HUES6 (cell line): ENCODE measurements at regions not wholly inside any gene's neighbourhood (a gene's known extent, or its start where the extent isn't known, plus 50 kb on each side); places are given as distances from the start of the nearest gene placed in this dataset.

Experiments
- H3K27ac ChIP-seq: 2 replicates; pipeline ENCODE4 v1.7.0; 2013; ENCODE audit warnings: low read depth, mild to moderate bottlenecking, low read length, inconsistent platforms
- H3K27me3 ChIP-seq: 2 replicates; pipeline ENCODE4 v1.6.1; 2013; ENCODE audit warnings: low read length; ENCODE audit not compliant: control insufficient read depth, insufficient read depth
- H3K36me3 ChIP-seq: 2 replicates; pipeline ENCODE4 v1.6.1; 2013; ENCODE audit warnings: low read length; ENCODE audit not compliant: control insufficient read depth, insufficient read depth
- H3K4me1 ChIP-seq: 2 replicates; pipeline ENCODE4 v1.6.1; 2013; ENCODE audit warnings: low read length; ENCODE audit not compliant: control insufficient read depth, insufficient read depth
- H3K4me3 ChIP-seq: 2 replicates; pipeline ENCODE4 v1.5.1; 2013; ENCODE audit warnings: low read depth, low read length
- H3K9ac ChIP-seq: one replicate; pipeline ENCODE4 v1.6.1; 2013; ENCODE audit warnings: mild to moderate bottlenecking, low read length
- H3K9me3 ChIP-seq: 2 replicates; pipeline ENCODE4 v1.6.1; 2013; ENCODE audit warnings: low read depth, low read length; ENCODE audit not compliant: control insufficient read depth, insufficient read depth

DNA sequence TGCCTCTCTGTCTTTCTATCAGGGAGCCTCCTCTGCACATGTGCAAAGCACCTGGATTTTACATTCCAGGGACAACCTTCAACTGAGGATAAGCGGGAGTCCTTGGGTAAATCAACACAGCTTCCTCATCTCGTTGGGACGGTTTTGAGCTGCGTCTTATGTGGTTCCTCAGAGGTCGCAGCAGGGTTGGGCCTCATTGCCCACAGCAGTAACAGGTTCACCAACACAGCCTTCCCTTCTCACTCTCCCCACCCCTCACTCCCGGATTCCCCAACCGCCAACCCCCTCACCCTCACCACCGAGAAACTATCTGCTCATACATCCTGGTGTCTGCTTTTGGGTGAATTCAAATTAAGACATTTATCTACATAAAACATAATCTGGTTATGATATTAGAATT lies 155.8 kb upstream of the GGTLC1 start:
- H3K4me3 ChIP-seq: no peak overlapping the region
- H3K9me3 ChIP-seq: peaks cover 10% of the 10 kb centered on the region; the same call in 1 of the 2 replicates
- no peak overlapping the region for H3K9ac ChIP-seq
- no peaks in the 10 kb centered on the region for H3K27me3 ChIP-seq
- H3K36me3 ChIP-seq: no peaks in the 10 kb centered on the region
- H3K27ac ChIP-seq: no peak overlapping the region
- H3K4me1 ChIP-seq: no peaks in the 10 kb centered on the region

DNA sequence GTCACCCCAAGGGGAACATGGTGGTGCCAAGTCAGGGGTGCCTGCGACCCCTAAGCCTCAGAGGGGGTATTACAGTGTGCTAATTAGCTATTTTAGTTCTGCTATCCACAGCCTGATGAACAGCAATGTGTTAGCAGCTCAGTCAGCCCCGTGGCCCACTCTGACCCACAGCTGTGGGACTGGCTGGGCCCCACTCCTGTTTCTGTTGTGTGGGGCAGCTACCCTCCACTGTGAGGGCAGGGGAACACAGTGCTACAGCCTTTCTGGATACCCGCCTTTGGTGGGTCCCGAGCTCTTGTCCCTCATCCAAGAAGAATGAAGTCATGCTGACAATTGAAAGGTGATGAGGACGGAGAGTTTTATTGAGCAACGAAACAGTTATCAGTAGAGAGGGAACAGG lies 152.5 kb upstream of the GGTLC1 start:
- no peak overlapping the region for H3K9ac ChIP-seq
- H3K4me1 ChIP-seq: 0 out of 2 replicates have a peak, but pooled peaks cover 3% of the 10 kb centered on the region
- H3K27me3 ChIP-seq: no peaks in the 10 kb centered on the region
- no peak overlapping the region for H3K4me3 ChIP-seq
- no peak overlapping the region for H3K27ac ChIP-seq
- peaks cover 10% of the 10 kb centered on the region; the same call in 1 of the 2 replicates for H3K9me3 ChIP-seq
- no peaks in the 10 kb centered on the region for H3K36me3 ChIP-seq

DNA sequence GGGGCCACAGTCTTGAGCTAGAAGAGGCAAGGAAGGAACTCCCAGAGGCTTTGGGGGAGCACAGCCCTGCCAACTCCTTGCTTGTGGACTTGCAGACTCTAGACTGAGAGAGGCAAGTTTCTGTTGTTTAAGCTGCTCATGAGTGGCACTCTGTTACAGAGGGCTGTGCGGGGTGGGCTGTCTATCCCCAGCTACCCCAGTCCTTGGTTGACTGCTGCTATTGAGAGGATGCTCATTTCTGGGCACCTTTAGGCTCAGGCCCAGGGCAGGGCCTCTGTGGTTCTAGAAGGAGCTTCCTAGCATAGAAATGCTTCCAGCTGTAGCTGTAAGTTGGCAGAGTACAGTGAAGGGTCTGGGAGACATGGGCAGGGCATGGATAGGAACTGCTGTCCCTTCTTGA lies 151.3 kb upstream of the GGTLC1 start:
- Histone ChIP-seq H3K36me3 (no peaks in the 10 kb centered on the region), H3K27me3 (no peaks in the 10 kb centered on the region), H3K9me3 (peaks cover 10% of the 10 kb centered on the region; the same call in 1 of the 2 replicates), H3K4me3 (no peak overlapping the region), H3K9ac (no peak overlapping the region), H3K4me1 (0 out of 2 replicates have a peak, but pooled peaks cover 3% of the 10 kb centered on the region), H3K27ac (no peak overlapping the region)

DNA sequence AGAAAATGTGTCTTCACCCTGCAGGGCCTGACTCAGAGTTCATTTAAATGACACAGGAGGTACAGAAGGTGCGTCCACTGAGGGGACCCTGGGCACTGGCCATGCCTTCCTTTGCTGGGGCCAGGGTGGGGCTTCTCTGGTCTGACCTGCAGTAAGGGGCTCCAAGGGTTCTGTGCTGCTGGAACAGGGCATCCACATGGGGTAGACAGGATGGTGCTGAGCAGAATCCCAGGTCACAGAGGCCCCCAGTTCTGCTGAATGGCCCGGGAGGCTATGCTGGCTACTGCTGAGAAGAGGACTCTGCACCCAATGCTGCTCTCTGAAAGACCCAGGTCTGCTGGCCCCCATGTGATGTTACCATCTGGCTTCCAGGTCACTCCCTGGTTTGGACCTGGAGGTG lies 150.4 kb upstream of the GGTLC1 start:
- Histone ChIP-seq H3K27me3 (no peaks in the 10 kb centered on the region), H3K9me3 (peaks cover 10% of the 10 kb centered on the region; the same call in 1 of the 2 replicates), H3K4me3 (no peak overlapping the region), H3K27ac (no peak overlapping the region), H3K4me1 (peaks cover 7% of the 10 kb centered on the region; the same call in 1 of the 2 replicates), H3K9ac (no peak overlapping the region), H3K36me3 (no peaks in the 10 kb centered on the region)

DNA sequence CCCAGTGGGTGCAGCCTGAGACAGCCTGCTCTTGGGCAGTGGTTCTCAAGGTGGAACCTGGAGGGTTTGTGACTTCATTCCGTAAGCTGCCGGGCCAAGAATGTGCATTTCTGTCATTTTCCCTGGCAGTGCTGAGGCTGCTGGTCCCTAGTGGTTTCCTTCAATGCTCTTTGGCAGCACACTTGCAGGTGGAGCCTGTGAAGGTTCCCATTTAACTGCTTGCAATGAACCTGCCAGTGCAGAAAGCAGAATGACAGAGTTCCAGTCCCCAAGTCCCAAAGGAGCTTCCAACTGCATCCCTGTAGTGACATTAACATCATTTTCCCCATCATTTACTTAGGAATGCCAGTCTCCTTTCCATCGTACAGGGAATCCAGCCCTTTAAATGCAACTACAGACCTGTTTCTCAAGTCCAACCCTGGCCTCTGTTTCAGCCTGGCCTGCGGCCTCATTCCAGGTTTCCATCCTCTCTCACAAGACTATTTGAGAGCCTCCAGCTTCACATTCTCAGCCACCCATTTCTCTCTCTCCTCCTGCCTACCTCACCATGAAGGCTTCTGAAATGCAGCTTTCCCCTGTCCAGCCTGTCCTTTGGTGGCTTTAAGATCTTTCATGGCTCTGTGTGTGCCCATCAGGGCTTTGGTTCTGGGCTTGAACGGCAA lies 149.7 kb upstream of the GGTLC1 start:
- H3K9me3 ChIP-seq: peaks cover 10% of the 10 kb centered on the region; the same call in 1 of the 2 replicates
- peaks cover 7% of the 10 kb centered on the region; the same call in 1 of the 2 replicates for H3K4me1 ChIP-seq
- H3K27me3 ChIP-seq: no peaks in the 10 kb centered on the region
- H3K36me3 ChIP-seq: no peaks in the 10 kb centered on the region
- H3K27ac ChIP-seq: no peak overlapping the region
- no peak overlapping the region for H3K9ac ChIP-seq
- no peak overlapping the region for H3K4me3 ChIP-seq

DNA sequence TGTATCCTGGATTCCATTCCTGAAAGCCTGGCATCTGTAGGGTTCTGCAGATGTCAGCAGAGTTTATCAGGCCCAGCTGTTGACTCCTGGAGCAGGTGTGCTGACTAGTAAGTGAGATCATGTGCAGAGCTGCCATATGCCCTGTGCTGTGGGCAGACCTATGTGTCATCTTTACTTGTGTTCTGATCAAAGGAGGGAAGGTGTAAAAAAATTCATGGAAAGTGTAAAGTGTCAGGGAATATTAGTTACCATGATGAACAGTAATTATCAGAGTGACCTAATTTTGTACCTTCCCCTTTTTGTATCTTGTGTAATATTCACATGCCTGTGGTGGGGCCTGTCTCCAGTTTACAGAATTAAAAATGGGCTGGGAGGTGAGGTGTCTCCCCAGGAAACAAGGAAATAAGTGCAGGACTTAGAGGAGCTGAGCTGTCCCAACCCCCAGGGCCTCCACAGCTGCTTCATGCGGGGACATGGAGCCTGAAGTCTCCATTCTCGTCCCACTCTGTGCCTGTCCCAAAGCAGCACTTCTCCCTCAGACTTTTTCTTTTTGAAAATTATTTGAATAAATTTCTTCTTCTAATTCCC lies 148.2 kb upstream of the GGTLC1 start:
- Histone ChIP-seq H3K36me3 (no peaks in the 10 kb centered on the region), H3K9ac (no peak overlapping the region), H3K27ac (no peak overlapping the region), H3K9me3 (peaks cover 10% of the 10 kb centered on the region; the same call in 1 of the 2 replicates), H3K4me1 (peaks cover 10% of the 10 kb centered on the region; the same call in 1 of the 2 replicates), H3K4me3 (no peak overlapping the region), H3K27me3 (no peaks in the 10 kb centered on the region)

DNA sequence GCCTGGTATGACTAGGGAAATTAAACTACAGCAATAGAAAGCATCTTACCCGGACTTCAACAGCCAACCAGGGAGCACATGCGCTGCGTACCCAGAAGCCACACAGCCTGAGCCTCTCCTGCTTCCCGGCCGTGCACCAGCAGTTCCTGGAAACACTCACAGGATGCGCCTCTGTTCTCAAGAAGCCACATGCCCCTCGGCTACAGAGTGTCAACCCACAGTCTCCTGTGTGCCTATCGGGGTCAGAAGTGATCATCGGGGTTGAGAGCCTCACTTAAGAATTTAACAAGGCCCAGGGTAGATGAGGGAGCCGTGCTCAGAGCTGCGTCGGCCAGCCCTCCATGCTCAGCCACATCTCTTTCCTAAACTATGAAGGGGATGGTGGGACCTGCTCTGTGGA lies 147.2 kb upstream of the GGTLC1 start:
- Histone ChIP-seq H3K27me3 (no peaks in the 10 kb centered on the region), H3K4me3 (no peak overlapping the region), H3K4me1 (peaks cover 15% of the 10 kb centered on the region; the same call in 1 of the 2 replicates), H3K36me3 (no peaks in the 10 kb centered on the region), H3K9ac (no peak overlapping the region), H3K9me3 (peaks cover under 1% of the 10 kb centered on the region; the same call in 1 of the 2 replicates), H3K27ac (no peak overlapping the region)

DNA sequence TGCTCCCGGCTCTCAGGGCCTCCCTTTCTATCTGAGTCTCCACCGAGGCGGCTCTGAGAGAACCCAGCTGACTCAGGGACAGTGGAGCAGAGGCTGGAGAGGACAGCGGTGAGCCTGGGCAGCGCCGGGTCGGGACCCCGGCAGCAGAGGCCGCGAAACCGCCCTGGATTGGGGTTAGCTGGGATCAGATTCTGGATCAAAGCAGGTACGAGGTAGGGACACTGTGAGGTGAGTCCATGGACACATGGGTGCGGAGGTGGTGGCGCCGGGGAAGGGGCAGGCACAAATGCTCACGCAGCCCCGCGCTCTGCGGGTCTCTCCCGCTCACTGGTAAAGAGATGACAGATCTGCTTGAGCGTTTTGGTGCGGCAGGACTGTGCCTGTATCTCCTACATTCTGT lies 146.4 kb upstream of the GGTLC1 start:
- Histone ChIP-seq H3K27ac (no peak overlapping the region), H3K4me3 (no peak overlapping the region), H3K9me3 (no peaks in the 10 kb centered on the region)

DNA sequence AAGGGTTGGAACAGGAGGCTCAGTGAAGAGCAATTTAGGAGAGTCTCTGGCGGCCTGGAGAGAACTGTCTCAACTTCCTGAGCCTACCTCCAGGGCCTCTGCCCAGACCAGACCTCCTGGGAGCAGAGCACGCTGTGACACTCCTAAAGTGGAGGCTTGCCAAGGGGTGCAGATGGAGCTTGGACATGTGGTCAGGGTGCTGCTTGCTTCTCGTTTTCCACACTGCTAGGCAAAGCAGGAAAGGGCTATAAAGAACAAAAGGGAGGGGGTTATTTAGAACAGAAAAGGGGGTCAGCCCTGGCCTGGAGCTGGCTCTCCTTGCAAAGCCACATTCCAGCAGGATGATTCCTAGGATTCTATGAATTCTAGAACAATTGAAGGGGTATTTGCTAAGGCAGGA lies 145.7 kb upstream of the GGTLC1 start:
- Histone ChIP-seq H3K4me1 (peaks cover 15% of the 10 kb centered on the region; the same call in 1 of the 2 replicates), H3K36me3 (no peaks in the 10 kb centered on the region), H3K27ac (no peak overlapping the region), H3K27me3 (no peaks in the 10 kb centered on the region), H3K4me3 (no peak overlapping the region), H3K9me3 (no peaks in the 10 kb centered on the region), H3K9ac (no peak overlapping the region)

More for the DNA sequence above, 146.4 kb upstream of the GGTLC1 start:
- Histone ChIP-seq H3K27me3 (no peaks in the 10 kb centered on the region), H3K36me3 (no peaks in the 10 kb centered on the region), H3K4me1 (peaks cover 15% of the 10 kb centered on the region; the same call in 1 of the 2 replicates), H3K9ac (no peak overlapping the region)

DNA sequence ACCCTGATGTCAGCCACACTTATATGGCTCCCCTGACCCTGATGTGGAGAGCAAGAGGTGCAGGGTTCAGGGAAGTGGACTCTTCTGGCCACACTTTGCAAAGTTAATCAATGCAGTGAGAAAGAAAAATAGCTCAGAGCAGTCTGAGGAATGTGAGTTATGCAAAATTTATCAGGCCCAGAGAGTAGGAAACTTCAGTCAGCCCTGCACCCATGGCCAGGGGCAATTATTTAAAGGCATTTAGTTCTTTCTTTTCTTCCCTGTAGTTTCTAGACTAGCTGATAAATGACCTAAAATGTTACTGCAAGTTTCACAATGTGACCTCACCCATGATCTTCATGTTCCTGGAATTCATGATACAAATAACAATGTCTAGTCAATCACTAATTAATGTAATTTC lies 143.7 kb upstream of the GGTLC1 start:
- Histone ChIP-seq H3K36me3 (no peaks in the 10 kb centered on the region), H3K27me3 (no peaks in the 10 kb centered on the region), H3K4me1 (peaks cover 12% of the 10 kb centered on the region; the same call in 1 of the 2 replicates), H3K4me3 (no peak overlapping the region), H3K27ac (no peak overlapping the region), H3K9ac (no peak overlapping the region), H3K9me3 (no peaks in the 10 kb centered on the region)

DNA sequence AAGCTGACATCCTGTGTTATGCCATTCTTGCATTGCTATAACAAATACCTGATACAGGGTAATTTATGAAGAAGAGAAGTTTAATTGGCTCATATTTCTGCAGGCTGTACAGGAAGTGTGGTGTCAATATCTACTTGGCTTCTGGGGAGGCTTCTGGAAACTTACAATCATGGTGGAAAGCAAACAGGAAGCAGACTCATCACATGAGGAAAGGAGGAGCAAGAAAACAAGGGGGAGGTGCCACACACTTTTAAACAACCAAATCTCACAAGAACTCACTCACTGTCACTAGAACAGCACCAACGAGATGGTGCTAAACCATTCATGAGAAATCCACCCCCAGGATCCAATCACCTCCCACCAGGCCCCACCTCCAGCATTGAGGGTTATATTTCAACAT lies 143.1 kb upstream of the GGTLC1 start:
- H3K9ac ChIP-seq: no peak overlapping the region
- no peaks in the 10 kb centered on the region for H3K9me3 ChIP-seq
- no peaks in the 10 kb centered on the region for H3K27me3 ChIP-seq
- H3K27ac ChIP-seq: no peak overlapping the region
- H3K4me3 ChIP-seq: no peak overlapping the region
- H3K4me1 ChIP-seq: peaks cover 12% of the 10 kb centered on the region; the same call in 1 of the 2 replicates
- no peaks in the 10 kb centered on the region for H3K36me3 ChIP-seq
